Stomach (tissue), 8 donors: ENCODE measurements at regions not wholly inside any gene's neighbourhood (a gene's known extent, or its start where the extent isn't known, plus 50 kb on each side); places are given as distances from the start of the nearest gene placed in this dataset.
A peak's percentile ranks its signal among the peaks of the same experiment; 100 is the strongest.

Experiments used
- DNase-seq, 2 donors: peaks; one replicate each; pipeline versions ENCODE4 v3.0.0 to v3.0.0-alpha.2; 2013 to 2019
- H3K27ac ChIP-seq, 5 donors: fragments of 200-600 bp in 4 of 5; sonication (generic) in 4 of 5; one replicate each; pipeline ENCODE4 v1.5.1; 2013 to 2019; ENCODE audit warnings: mild to moderate bottlenecking in 1 of 5, moderate library complexity in 1 of 5
- H3K27me3 ChIP-seq, 3 donors: fragments of 200-600 bp; sonication (generic); one replicate each; pipeline ENCODE4 v1.5.1; 2017 to 2019; ENCODE audit warnings: mixed run types in 1 of 3
- H3K36me3 ChIP-seq, 4 donors: fragments of 200-600 bp; sonication (generic); 1 replicate in 3 of 4; 2 replicates in 1 of 4; pipeline ENCODE4 v1.5.1; 2016 to 2019
- H3K4me1 ChIP-seq, 4 donors: fragments of 200-600 bp; sonication (generic); one replicate each; pipeline ENCODE4 v1.5.1; 2016 to 2019
- H3K4me3 ChIP-seq, 4 donors: fragments of 200-600 bp; sonication (generic) in 3 of 4; one replicate each; pipeline ENCODE4 v1.5.1; 2016 to 2019; ENCODE audit warnings: mild to moderate bottlenecking in 1 of 4
- H3K9me3 ChIP-seq, 4 donors: fragments of 200-600 bp; sonication (generic); one replicate each; pipeline ENCODE4 v1.5.1; 2016 to 2019
- EP300 ChIP-seq: sonication (generic); formaldehyde crosslinking; IDR thresholded peaks from one replicate; pipeline ENCODE4 v1.6.1; 2017; ENCODE audit warnings: antibody characterized with exemption
- POLR2A ChIP-seq, 4 donors: fragments of 450-650 bp; IDR thresholded peaks; one replicate each; pipeline ENCODE4 v1.6.1; 2016; ENCODE audit warnings: antibody characterized with exemption in 4 of 4, control low read depth in 2 of 4, mild to moderate bottlenecking in 1 of 4, moderate library complexity in 1 of 4
- POLR2AphosphoS5 ChIP-seq, 3 donors: sonication (generic); formaldehyde crosslinking; IDR thresholded peaks; one replicate each; pipeline ENCODE4 v1.6.1; 2016; ENCODE audit warnings: antibody characterized with exemption in 3 of 3
- WGBS, 5 donors: extraction: QIAGEN DNeasy Blood & Tissue Kit in 3 of 5; methylation state at CpG; one replicate each; pipeline versions ENCODE4 v1.1.5 to v1.1.7; 2013 to 2018; 5-methylcytosine and 5-hydroxymethylcytosine counted together
- intact Hi-C: fragments of 100-400 bp; cut with DNase I; formaldehyde crosslinking; loops from one replicate; pipeline ENCODE4 v1.15.1; 2023; ENCODE audit warnings: low total_unique reads
- TF ChIP-seq, protein P1 (sequence below), 7 experiments: fragments of 450-650 bp in 4 of 7; fragments of 200-600 bp in 3 of 7; sonication (generic) in 3 of 7; IDR thresholded peaks; one replicate each; pipeline ENCODE4 v1.5.1; 2016 to 2019; ENCODE audit warnings: antibody characterized with exemption in 7 of 7, control low read depth in 2 of 7, mild to moderate bottlenecking in 1 of 7
- donor health status: healthy with polysubstance abuse.
- donor health status: Bipolar disorder and iron deficiency.
- donor health status: healthy.

DNA sequence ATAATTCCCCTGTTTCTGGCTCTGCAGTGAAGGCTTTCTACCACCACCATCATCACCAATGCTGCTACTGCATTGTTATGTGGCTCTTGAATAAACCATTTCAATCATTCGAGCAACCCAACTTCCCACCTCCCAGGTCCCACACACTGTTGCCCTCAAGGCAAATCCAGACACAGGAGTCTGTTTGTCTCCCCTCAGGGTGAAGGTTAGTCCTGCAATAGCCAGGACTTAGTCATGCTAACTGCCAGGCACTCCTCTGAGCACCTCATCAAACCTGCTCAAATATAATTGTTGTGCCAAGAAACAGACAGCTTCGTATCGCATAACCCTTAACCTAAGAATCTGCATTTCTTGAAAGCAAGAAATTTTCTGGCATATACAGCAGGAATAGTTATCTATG, 213.2 kb downstream of the KDR start:
- 92 to 96% (median 94%) methylated on average over 3 of the region's 3 CpGs for WGBS, 5 donors
- H3K27me3 ChIP-seq: no peaks in the 10 kb centered on the region
- no peak for TF ChIP-seq POLR2A (IDR thresholded peaks at IDR 0.05)
- no peak for TF ChIP-seq POLR2AphosphoS5 (IDR thresholded peaks at IDR 0.05)
- TF ChIP-seq, protein P1, sequence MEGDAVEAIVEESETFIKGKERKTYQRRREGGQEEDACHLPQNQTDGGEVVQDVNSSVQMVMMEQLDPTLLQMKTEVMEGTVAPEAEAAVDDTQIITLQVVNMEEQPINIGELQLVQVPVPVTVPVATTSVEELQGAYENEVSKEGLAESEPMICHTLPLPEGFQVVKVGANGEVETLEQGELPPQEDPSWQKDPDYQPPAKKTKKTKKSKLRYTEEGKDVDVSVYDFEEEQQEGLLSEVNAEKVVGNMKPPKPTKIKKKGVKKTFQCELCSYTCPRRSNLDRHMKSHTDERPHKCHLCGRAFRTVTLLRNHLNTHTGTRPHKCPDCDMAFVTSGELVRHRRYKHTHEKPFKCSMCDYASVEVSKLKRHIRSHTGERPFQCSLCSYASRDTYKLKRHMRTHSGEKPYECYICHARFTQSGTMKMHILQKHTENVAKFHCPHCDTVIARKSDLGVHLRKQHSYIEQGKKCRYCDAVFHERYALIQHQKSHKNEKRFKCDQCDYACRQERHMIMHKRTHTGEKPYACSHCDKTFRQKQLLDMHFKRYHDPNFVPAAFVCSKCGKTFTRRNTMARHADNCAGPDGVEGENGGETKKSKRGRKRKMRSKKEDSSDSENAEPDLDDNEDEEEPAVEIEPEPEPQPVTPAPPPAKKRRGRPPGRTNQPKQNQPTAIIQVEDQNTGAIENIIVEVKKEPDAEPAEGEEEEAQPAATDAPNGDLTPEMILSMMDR (IDR thresholded peaks at IDR 0.05): no peak
- no peak for TF ChIP-seq EP300
- intact Hi-C loops: no loop called here
- H3K4me1 ChIP-seq: no peaks in the 10 kb centered on the region
- no peak for DNase-seq
- H3K27ac ChIP-seq: no peak overlapping the region
- no peaks in the 10 kb centered on the region for H3K9me3 ChIP-seq
- H3K4me3 ChIP-seq: no peak overlapping the region
- H3K36me3 ChIP-seq: no peaks in the 10 kb centered on the region

DNA sequence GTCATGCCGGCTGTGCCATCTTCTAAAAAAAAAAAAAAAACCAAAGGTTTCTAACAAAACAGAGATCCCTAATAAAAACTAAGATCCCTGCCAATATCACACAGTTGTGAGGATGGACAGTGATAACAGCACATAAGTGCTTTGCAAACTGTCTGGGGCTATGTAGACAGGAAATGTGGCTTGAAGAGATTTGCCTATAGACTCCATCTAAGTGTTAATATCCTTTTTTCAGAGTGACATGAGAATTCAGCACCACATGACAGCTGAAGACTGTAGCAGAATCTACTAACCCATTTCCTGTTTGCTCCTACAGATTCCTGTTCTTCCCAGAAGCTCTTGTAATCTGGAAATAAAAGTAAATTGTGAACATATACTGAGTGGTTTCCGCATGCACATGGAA, 215.4 kb downstream of the KDR start:
- DNase-seq: peak in 1 of 2 donors; percentile 14
- Histone ChIP-seq H3K4me3 (no peak overlapping the region), H3K9me3 (no peaks in the 10 kb centered on the region), H3K36me3 (no peaks in the 10 kb centered on the region), H3K4me1 (no peaks in the 10 kb centered on the region), H3K27me3 (no peaks in the 10 kb centered on the region), H3K27ac (no peak overlapping the region)
- intact Hi-C loops: no loop called here
- TF ChIP-seq EP300: no peak
- TF ChIP-seq, protein P1 (IDR thresholded peaks at IDR 0.05): no peak
- TF ChIP-seq POLR2A (IDR thresholded peaks at IDR 0.05): no peak
- no peak for TF ChIP-seq POLR2AphosphoS5 (IDR thresholded peaks at IDR 0.05)
- WGBS, 5 donors: 76 to 87% (median 84%) methylated on average over 2 of the region's 2 CpGs

DNA sequence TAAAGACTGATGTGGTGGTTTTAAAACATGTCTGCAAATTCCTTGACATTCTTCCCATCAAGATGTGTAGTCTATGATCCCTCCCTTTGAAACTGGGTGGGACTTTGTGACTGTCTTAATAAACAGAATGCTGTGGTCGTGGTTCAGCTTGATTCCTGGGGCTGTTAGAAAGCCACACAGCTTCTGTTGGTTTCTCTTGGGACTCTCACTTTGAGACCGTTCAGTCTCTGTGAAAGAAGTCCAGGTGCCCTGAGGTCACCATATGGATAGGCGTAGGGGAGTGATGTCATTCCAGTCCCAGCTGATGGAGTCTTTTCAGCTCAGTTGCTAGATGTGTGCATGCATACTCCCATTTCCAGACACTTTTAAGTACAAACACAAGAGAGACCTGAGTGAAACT, 216.6 kb downstream of the KDR start:
- no peaks in the 10 kb centered on the region for H3K27me3 ChIP-seq
- TF ChIP-seq POLR2AphosphoS5 (IDR thresholded peaks at IDR 0.05) (no peak), POLR2A (IDR thresholded peaks at IDR 0.05) (no peak), EP300 (no peak)
- TF ChIP-seq, protein P1 (IDR thresholded peaks at IDR 0.05): no peak
- no peaks in the 10 kb centered on the region for H3K36me3 ChIP-seq
- no peaks in the 10 kb centered on the region for H3K4me1 ChIP-seq
- no peak overlapping the region for H3K4me3 ChIP-seq
- DNase-seq: no peak
- no peaks in the 10 kb centered on the region for H3K9me3 ChIP-seq
- intact Hi-C loops: no loop called here
- H3K27ac ChIP-seq: no peak overlapping the region
- WGBS, 5 donors: 63 to 77% (median 74%) methylated on average over 3 of the region's 3 CpGs

DNA sequence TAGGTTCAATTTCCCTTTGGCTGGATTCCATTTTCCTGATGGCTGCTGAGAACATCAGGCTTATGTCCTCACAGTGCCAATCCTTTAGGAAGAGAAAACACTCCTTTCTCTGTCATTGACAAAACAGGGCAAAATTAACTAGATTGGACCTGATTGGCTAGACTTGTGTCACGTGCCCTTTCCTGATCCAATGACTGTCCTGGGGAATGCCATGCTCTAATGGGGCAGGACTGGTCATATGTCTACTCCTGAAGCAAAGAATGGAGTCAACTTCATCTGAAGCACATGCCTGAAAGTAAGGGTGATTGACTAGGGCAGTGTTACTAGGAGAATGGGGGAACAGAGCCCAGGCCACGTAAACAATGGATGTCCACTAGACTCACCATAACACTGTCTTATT, 220.4 kb downstream of the KDR start:
- Histone ChIP-seq H3K4me3 (no peak overlapping the region), H3K9me3 (peaks cover 0 to 5% (median 0%) of the 10 kb centered on the region in 4 donors), H3K27ac (no peak overlapping the region), H3K4me1 (no peaks in the 10 kb centered on the region), H3K27me3 (no peaks in the 10 kb centered on the region), H3K36me3 (no peaks in the 10 kb centered on the region)
- WGBS, 5 donors: 59 to 85% (median 79%) methylated on average over 2 of the region's 2 CpGs
- intact Hi-C loops: no loop called here
- TF ChIP-seq, protein P1 (IDR thresholded peaks at IDR 0.05): no peak
- TF ChIP-seq EP300 (no peak), POLR2A (IDR thresholded peaks at IDR 0.05) (no peak), POLR2AphosphoS5 (IDR thresholded peaks at IDR 0.05) (no peak)
- DNase-seq: no peak
